ENCODE measurements at regions not wholly inside any gene's neighbourhood (a gene's known extent, or its start where the extent isn't known, plus 50 kb on each side); places are given as distances from the start of the nearest gene placed in this dataset.
"Not testable (repeated sequence)": the region's sequence is repeated elsewhere in the genome, so short reads cannot be mapped to it uniquely, and the experiment has no call there.

DNA sequence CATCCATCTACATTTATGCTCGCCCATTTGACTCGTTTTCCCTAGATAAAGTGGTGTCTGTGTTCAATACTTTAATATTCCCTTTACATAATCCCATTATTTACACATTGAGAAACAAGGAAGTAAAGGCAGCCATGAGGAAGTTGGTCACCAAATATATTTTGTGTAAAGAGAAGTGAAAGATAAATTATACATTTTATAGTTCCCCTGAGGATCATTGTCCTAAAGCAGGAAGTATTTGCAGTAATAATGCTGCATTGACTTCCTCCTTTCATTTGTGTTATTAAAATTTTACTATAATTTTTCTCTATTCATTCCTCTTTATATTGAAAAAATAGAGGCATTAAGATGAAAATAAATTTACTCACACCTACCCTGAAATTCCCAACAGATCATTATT is 198.5 kb upstream of the POTEB3 start:
- no CpG with 5 or more reads among the region's 2 CpGs for WGBS (ENCODE audit: insufficient coverage)
- DNase-seq; H3K36me3 ChIP-seq (ENCODE audit: control insufficient read depth in 4 of 4, insufficient read depth in 4 of 4, low read length in 3 of 4); H3K4me3 ChIP-seq (ENCODE audit: control insufficient read depth in 1 of 7, extremely low read depth in 1 of 7, insufficient read depth in 4 of 7, low read depth in 2 of 7, low read length in 6 of 7); CTCF ChIA-PET; H3K27me3 ChIP-seq (replicated peaks in 2 of 5; ENCODE audit: control insufficient read depth in 4 of 5, insufficient read depth in 5 of 5, low read length in 4 of 5); POLR2A ChIA-PET; H3K4me1 ChIP-seq (ENCODE audit: control extremely low read depth in 1 of 4, control insufficient read depth in 4 of 4, insufficient read depth in 4 of 4, low read length in 3 of 4); H3K9me3 ChIP-seq (ENCODE audit: control extremely low read depth in 1 of 5, control insufficient read depth in 4 of 5, insufficient read depth in 2 of 5, low read depth in 1 of 5, low read length in 4 of 5); H3K27ac ChIP-seq (ENCODE audit: insufficient read depth in 1 of 2, low read depth in 1 of 2, low read length in 2 of 2, poor library complexity in 1 of 2, severe bottlenecking in 2 of 2): not testable (repeated sequence)

GRCh38 chr15:21626694-21627093 is 186.4 kb upstream of the POTEB3 start:
- H3K4me1 ChIP-seq (ENCODE audit: control extremely low read depth in 1 of 4, control insufficient read depth in 4 of 4, insufficient read depth in 4 of 4, low read length in 3 of 4); POLR2A ChIA-PET; H3K27me3 ChIP-seq (replicated peaks in 2 of 5; ENCODE audit: control insufficient read depth in 4 of 5, insufficient read depth in 5 of 5, low read length in 4 of 5); DNase-seq; H3K27ac ChIP-seq (ENCODE audit: insufficient read depth in 1 of 2, low read depth in 1 of 2, low read length in 2 of 2, poor library complexity in 1 of 2, severe bottlenecking in 2 of 2); H3K4me3 ChIP-seq (ENCODE audit: control insufficient read depth in 1 of 7, extremely low read depth in 1 of 7, insufficient read depth in 4 of 7, low read depth in 2 of 7, low read length in 6 of 7); H3K36me3 ChIP-seq (ENCODE audit: control insufficient read depth in 4 of 4, insufficient read depth in 4 of 4, low read length in 3 of 4); H3K9me3 ChIP-seq (ENCODE audit: control extremely low read depth in 1 of 5, control insufficient read depth in 4 of 5, insufficient read depth in 2 of 5, low read depth in 1 of 5, low read length in 4 of 5); CTCF ChIA-PET: not testable (repeated sequence)

DNA sequence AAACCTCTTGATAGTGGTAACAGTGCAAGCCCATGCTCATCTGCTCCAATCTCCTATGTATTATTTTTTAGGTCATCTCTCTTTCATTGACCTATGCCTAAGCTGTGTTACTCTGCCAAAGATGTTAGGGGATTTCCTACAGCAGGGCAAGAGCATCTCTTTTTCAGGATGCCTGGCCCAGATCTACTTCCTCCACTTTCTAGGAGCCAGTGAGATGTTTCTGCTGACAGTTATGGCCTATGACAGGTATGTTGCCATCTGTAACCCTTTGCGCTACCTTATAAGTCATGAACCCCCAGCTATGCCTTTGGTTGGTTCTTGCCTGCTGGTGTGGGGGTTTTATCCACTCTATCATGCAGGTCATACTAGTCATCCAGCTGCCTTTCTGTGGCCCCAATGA is 168.9 kb upstream of the POTEB3 start:
- H3K27me3 ChIP-seq (replicated peaks in 2 of 5; ENCODE audit: control insufficient read depth in 4 of 5, insufficient read depth in 5 of 5, low read length in 4 of 5); DNase-seq; POLR2A ChIA-PET; H3K36me3 ChIP-seq (ENCODE audit: control insufficient read depth in 4 of 4, insufficient read depth in 4 of 4, low read length in 3 of 4); H3K27ac ChIP-seq (ENCODE audit: insufficient read depth in 1 of 2, low read depth in 1 of 2, low read length in 2 of 2, poor library complexity in 1 of 2, severe bottlenecking in 2 of 2); H3K4me1 ChIP-seq (ENCODE audit: control extremely low read depth in 1 of 4, control insufficient read depth in 4 of 4, insufficient read depth in 4 of 4, low read length in 3 of 4); H3K9me3 ChIP-seq (ENCODE audit: control extremely low read depth in 1 of 5, control insufficient read depth in 4 of 5, insufficient read depth in 2 of 5, low read depth in 1 of 5, low read length in 4 of 5); H3K4me3 ChIP-seq (ENCODE audit: control insufficient read depth in 1 of 7, extremely low read depth in 1 of 7, insufficient read depth in 4 of 7, low read depth in 2 of 7, low read length in 6 of 7); CTCF ChIA-PET: not testable (repeated sequence)
- WGBS (ENCODE audit: insufficient coverage) = no CpG with 5 or more reads among the region's 1 CpG

DNA sequence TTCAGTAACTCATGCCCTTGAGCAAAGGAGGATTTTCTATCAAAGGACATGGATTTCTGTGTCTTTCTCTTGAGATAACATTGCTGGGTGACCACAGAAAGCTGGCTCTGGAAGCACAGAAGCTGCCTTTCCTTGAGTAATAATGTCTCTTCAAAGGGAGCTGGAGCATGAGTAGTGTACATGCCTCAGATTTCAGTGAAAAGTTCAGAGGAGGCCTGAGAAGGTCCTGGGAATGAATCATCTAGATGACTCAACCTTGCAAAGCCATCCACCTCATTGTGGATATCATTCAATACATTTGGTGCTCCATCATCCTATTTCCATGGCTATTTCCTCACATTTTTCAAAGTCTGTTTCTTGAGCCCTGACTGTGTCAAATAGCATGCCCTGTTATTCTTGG is 125.1 kb upstream of the POTEB3 start:
- H3K27me3 ChIP-seq (replicated peaks in 2 of 5; ENCODE audit: control insufficient read depth in 4 of 5, insufficient read depth in 5 of 5, low read length in 4 of 5); H3K9me3 ChIP-seq (ENCODE audit: control extremely low read depth in 1 of 5, control insufficient read depth in 4 of 5, insufficient read depth in 2 of 5, low read depth in 1 of 5, low read length in 4 of 5); CTCF ChIA-PET; POLR2A ChIA-PET; H3K27ac ChIP-seq (ENCODE audit: insufficient read depth in 1 of 2, low read depth in 1 of 2, low read length in 2 of 2, poor library complexity in 1 of 2, severe bottlenecking in 2 of 2); H3K36me3 ChIP-seq (ENCODE audit: control insufficient read depth in 4 of 4, insufficient read depth in 4 of 4, low read length in 3 of 4); H3K4me3 ChIP-seq (ENCODE audit: control insufficient read depth in 1 of 7, extremely low read depth in 1 of 7, insufficient read depth in 4 of 7, low read depth in 2 of 7, low read length in 6 of 7); H3K4me1 ChIP-seq (ENCODE audit: control extremely low read depth in 1 of 4, control insufficient read depth in 4 of 4, insufficient read depth in 4 of 4, low read length in 3 of 4); DNase-seq: not testable (repeated sequence)

- H3K27ac ChIP-seq (ENCODE audit: insufficient read depth in 1 of 2, low read depth in 1 of 2, low read length in 2 of 2, poor library complexity in 1 of 2, severe bottlenecking in 2 of 2); POLR2A ChIA-PET; H3K4me3 ChIP-seq (ENCODE audit: control insufficient read depth in 1 of 7, extremely low read depth in 1 of 7, insufficient read depth in 4 of 7, low read depth in 2 of 7, low read length in 6 of 7); H3K36me3 ChIP-seq (ENCODE audit: control insufficient read depth in 4 of 4, insufficient read depth in 4 of 4, low read length in 3 of 4); H3K27me3 ChIP-seq (replicated peaks in 2 of 5; ENCODE audit: control insufficient read depth in 4 of 5, insufficient read depth in 5 of 5, low read length in 4 of 5); DNase-seq; CTCF ChIA-PET; H3K4me1 ChIP-seq (ENCODE audit: control extremely low read depth in 1 of 4, control insufficient read depth in 4 of 4, insufficient read depth in 4 of 4, low read length in 3 of 4); H3K9me3 ChIP-seq (ENCODE audit: control extremely low read depth in 1 of 5, control insufficient read depth in 4 of 5, insufficient read depth in 2 of 5, low read depth in 1 of 5, low read length in 4 of 5): not testable (repeated sequence)
- no CpG with 5 or more reads among the region's 1 CpG for WGBS (ENCODE audit: insufficient coverage)
Measured at GRCh38 chr15:21551809-21552208, 111.5 kb upstream of the POTEB3 start.

DNA sequence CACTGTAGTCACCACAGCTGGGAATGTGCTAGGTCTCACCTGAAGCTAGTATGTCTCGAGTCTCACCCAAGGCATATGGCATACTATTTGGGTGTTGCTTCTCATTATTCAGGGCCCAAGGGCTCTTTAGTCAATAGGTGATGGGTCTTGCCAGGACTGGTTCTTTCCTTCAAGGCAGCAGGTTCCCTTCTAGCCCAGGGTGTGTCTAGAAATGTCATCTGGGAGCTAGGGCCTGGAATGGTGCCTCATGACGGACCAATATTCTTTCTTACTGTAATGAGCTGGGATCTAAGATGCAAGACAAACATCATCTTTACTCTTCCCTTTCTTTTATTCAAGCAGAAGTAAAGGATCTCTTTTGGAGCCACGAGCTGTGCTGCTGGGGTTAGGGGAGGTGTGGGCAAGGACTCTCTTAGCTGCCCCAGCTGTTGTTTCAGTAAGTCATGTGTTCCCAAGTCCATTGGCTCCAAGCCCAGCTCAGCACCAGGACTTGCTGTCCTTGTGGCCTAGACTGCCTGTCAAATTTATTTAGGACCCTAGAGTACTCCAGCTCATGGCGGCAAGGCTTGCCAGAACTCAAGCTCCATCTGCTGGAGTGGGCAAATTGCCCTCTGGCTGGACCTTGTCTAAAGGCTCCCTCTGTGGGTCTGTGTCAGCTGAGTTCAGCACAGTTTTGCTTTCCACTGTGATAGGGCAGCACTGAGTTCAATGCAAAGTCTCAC is 106.0 kb upstream of the POTEB3 start:
- CTCF ChIA-PET; H3K27me3 ChIP-seq (replicated peaks in 2 of 5; ENCODE audit: control insufficient read depth in 4 of 5, insufficient read depth in 5 of 5, low read length in 4 of 5); DNase-seq; H3K4me1 ChIP-seq (ENCODE audit: control extremely low read depth in 1 of 4, control insufficient read depth in 4 of 4, insufficient read depth in 4 of 4, low read length in 3 of 4); H3K4me3 ChIP-seq (ENCODE audit: control insufficient read depth in 1 of 7, extremely low read depth in 1 of 7, insufficient read depth in 4 of 7, low read depth in 2 of 7, low read length in 6 of 7); H3K9me3 ChIP-seq (ENCODE audit: control extremely low read depth in 1 of 5, control insufficient read depth in 4 of 5, insufficient read depth in 2 of 5, low read depth in 1 of 5, low read length in 4 of 5); H3K36me3 ChIP-seq (ENCODE audit: control insufficient read depth in 4 of 4, insufficient read depth in 4 of 4, low read length in 3 of 4); H3K27ac ChIP-seq (ENCODE audit: insufficient read depth in 1 of 2, low read depth in 1 of 2, low read length in 2 of 2, poor library complexity in 1 of 2, severe bottlenecking in 2 of 2); POLR2A ChIA-PET: not testable (repeated sequence)
- no CpG with 5 or more reads among the region's 4 CpGs for WGBS (ENCODE audit: insufficient coverage)

DNA sequence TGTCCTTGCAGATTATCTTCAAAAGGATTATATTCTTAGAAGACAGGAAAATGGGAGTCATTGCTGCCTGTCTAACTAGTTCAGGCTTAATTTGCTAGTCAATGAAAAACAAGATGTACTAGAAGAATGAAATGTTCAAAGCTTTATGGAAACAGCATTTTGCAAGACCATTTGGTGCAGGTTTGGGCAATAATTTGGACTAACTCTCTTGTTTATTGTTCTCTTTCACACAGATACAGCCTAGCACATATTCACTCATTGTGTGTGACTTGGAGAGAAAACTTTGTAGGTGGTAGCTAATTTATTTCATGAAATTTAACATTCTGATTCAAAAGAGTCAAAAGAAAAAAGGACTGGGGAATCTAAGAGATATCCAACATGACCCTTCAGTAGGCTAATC is 92.5 kb upstream of the POTEB3 start:
- CTCF ChIA-PET; H3K27me3 ChIP-seq (replicated peaks in 2 of 5; ENCODE audit: control insufficient read depth in 4 of 5, insufficient read depth in 5 of 5, low read length in 4 of 5); H3K27ac ChIP-seq (ENCODE audit: insufficient read depth in 1 of 2, low read depth in 1 of 2, low read length in 2 of 2, poor library complexity in 1 of 2, severe bottlenecking in 2 of 2); H3K4me3 ChIP-seq (ENCODE audit: control insufficient read depth in 1 of 7, extremely low read depth in 1 of 7, insufficient read depth in 4 of 7, low read depth in 2 of 7, low read length in 6 of 7); H3K36me3 ChIP-seq (ENCODE audit: control insufficient read depth in 4 of 4, insufficient read depth in 4 of 4, low read length in 3 of 4); H3K4me1 ChIP-seq (ENCODE audit: control extremely low read depth in 1 of 4, control insufficient read depth in 4 of 4, insufficient read depth in 4 of 4, low read length in 3 of 4); POLR2A ChIA-PET; DNase-seq; H3K9me3 ChIP-seq (ENCODE audit: control extremely low read depth in 1 of 5, control insufficient read depth in 4 of 5, insufficient read depth in 2 of 5, low read depth in 1 of 5, low read length in 4 of 5): not testable (repeated sequence)
